ENCODE measurements at regions not wholly inside any gene's neighbourhood (a gene's known extent, or its start where the extent isn't known, plus 50 kb on each side); places are given as distances from the start of the nearest gene placed in this dataset.

GRCh38 chr12:24599736-24600135 is 349.2 kb downstream of the BCAT1 start:
- Histone ChIP-seq H3K36me3 (ENCODE audit: insufficient read depth, low read length) (no peaks in the 10 kb centered on the region), H3K79me2 (ENCODE audit: insufficient read depth, low read length) (no peaks in the 10 kb centered on the region), H3K4me3 (ENCODE audit: insufficient read depth, low read length) (no peak overlapping the region), H3K27ac (ENCODE audit: low read depth, low read length) (no peak overlapping the region), H2AFZ (ENCODE audit: low read length) (no peak overlapping the region), H3K9me3 (ENCODE audit: low read depth, low read length) (no peaks in the 10 kb centered on the region), H3K4me2 (ENCODE audit: insufficient read depth, low read length) (no peak overlapping the region), H4K20me1 (ENCODE audit: insufficient read depth, low read length) (no peaks in the 10 kb centered on the region), H3K27me3 (ENCODE audit: insufficient read depth, low read length) (no peaks in the 10 kb centered on the region), H3K4me1 (ENCODE audit: insufficient read depth, low read length) (peaks cover 9% of the 10 kb centered on the region)
- no peak for DNase-seq (ENCODE audit: insufficient read length, low spot score, missing footprints)
- no peak for TF ChIP-seq CTCF (IDR thresholded peaks at IDR 0.05; ENCODE audit: extremely low read depth, low read depth, low read length)

- Histone ChIP-seq H3K36me3 (ENCODE audit: insufficient read depth, low read length) (no peaks in the 10 kb centered on the region), H3K4me1 (ENCODE audit: insufficient read depth, low read length) (peaks cover 9% of the 10 kb centered on the region), H3K9me3 (ENCODE audit: low read depth, low read length) (no peaks in the 10 kb centered on the region), H3K27me3 (ENCODE audit: insufficient read depth, low read length) (peaks cover 12% of the 10 kb centered on the region), H2AFZ (ENCODE audit: low read length) (no peak overlapping the region), H4K20me1 (ENCODE audit: insufficient read depth, low read length) (no peaks in the 10 kb centered on the region), H3K79me2 (ENCODE audit: insufficient read depth, low read length) (no peaks in the 10 kb centered on the region), H3K4me3 (ENCODE audit: insufficient read depth, low read length) (no peak overlapping the region), H3K4me2 (ENCODE audit: insufficient read depth, low read length) (no peak overlapping the region), H3K27ac (ENCODE audit: low read depth, low read length) (no peak overlapping the region)
- no peak for TF ChIP-seq CTCF (IDR thresholded peaks at IDR 0.05; ENCODE audit: extremely low read depth, low read depth, low read length)
- DNase-seq (ENCODE audit: insufficient read length, low spot score, missing footprints) = no peak
Observed at GRCh38 chr12:24597580-24597979, 351.3 kb downstream of the BCAT1 start.

- DNase-seq (ENCODE audit: insufficient read length, low spot score, missing footprints) = no peak
Observed at GRCh38 chr12:24596768-24597388, 352.0 kb downstream of the BCAT1 start.

More at GRCh38 chr12:24596768-24597388, 352.0 kb downstream of the BCAT1 start:
- H3K9me3 ChIP-seq (ENCODE audit: low read depth, low read length) = no peaks in the 10 kb centered on the region
- H3K4me3 ChIP-seq (ENCODE audit: insufficient read depth, low read length) = no peak overlapping the region
- peaks cover 15% of the 10 kb centered on the region for H3K27me3 ChIP-seq (ENCODE audit: insufficient read depth, low read length)
- no peaks in the 10 kb centered on the region for H3K36me3 ChIP-seq (ENCODE audit: insufficient read depth, low read length)
- H3K4me2 ChIP-seq (ENCODE audit: insufficient read depth, low read length) = no peak overlapping the region
- H3K27ac ChIP-seq (ENCODE audit: low read depth, low read length) = no peak overlapping the region
- H3K4me1 ChIP-seq (ENCODE audit: insufficient read depth, low read length) = peaks cover 9% of the 10 kb centered on the region
- H3K79me2 ChIP-seq (ENCODE audit: insufficient read depth, low read length) = no peaks in the 10 kb centered on the region
- peak; percentile 73 for TF ChIP-seq CTCF (IDR thresholded peaks at IDR 0.05; ENCODE audit: extremely low read depth, low read depth, low read length)
- H2AFZ ChIP-seq (ENCODE audit: low read length) = no peak overlapping the region
- H4K20me1 ChIP-seq (ENCODE audit: insufficient read depth, low read length) = no peaks in the 10 kb centered on the region
